Heart left ventricle (tissue), 16 donors: ENCODE measurements at regions not wholly inside any gene's neighbourhood (a gene's known extent, or its start where the extent isn't known, plus 50 kb on each side); places are given as distances from the start of the nearest gene placed in this dataset.

Experiments used
- ATAC-seq, 4 donors: fragments of 200-7000 bp; cut with Tn5 transposase; one replicate each; pipeline ENCODE4 v1.9.1; 2020 to 2022; ENCODE audit warnings: moderate library complexity in 4 of 4, mild to moderate bottlenecking in 3 of 4, moderate number of reproducible peaks in 1 of 4
- DNase-seq, 5 donors: peaks; one replicate each; pipeline ENCODE4 v3.0.0-alpha.2; 2020
- H3K27ac ChIP-seq, 12 donors: fragments of 200-600 bp; sonication (generic) in 4 of 12; one replicate each; pipeline versions ENCODE4 v1.5.0 to v1.8.0; 2016 to 2022; ENCODE audit warnings: mild to moderate bottlenecking in 2 of 12
- H3K27me3 ChIP-seq, 9 donors: fragments of 200-600 bp; sonication (generic) in 2 of 9; one replicate each; pipeline versions ENCODE4 v1.5.1 to v1.8.0; 2016 to 2022; ENCODE audit warnings: mild to moderate bottlenecking in 3 of 9
- H3K36me3 ChIP-seq, 9 donors: fragments of 200-600 bp; sonication (generic) in 2 of 9; one replicate each; pipeline versions ENCODE4 v1.5.0 to v1.8.0; 2018 to 2022; ENCODE audit warnings: mild to moderate bottlenecking in 2 of 9
- H3K4me1 ChIP-seq, 12 donors: fragments of 200-600 bp; sonication (generic) in 4 of 12; one replicate each; pipeline versions ENCODE4 v1.5.0 to v1.8.0; 2016 to 2022; ENCODE audit warnings: mild to moderate bottlenecking in 3 of 12
- H3K4me3 ChIP-seq, 12 donors: fragments of 200-600 bp; sonication (generic) in 4 of 12; one replicate each; pipeline versions ENCODE4 v1.5.0 to v1.8.0; 2017 to 2022; ENCODE audit warnings: mild to moderate bottlenecking in 9 of 12, moderate library complexity in 4 of 12
- H3K9me3 ChIP-seq, 12 donors: fragments of 200-600 bp; sonication (generic) in 4 of 12; one replicate each; pipeline versions ENCODE4 v1.5.0 to v1.8.0; 2016 to 2022; ENCODE audit warnings: mild to moderate bottlenecking in 1 of 12
- POLR2A ChIP-seq, 2 donors: fragments of 450-650 bp; IDR thresholded peaks; one replicate each; pipeline ENCODE4 v1.6.1; 2017; ENCODE audit warnings: antibody characterized with exemption in 2 of 2, mild to moderate bottlenecking in 2 of 2, moderate library complexity in 2 of 2
- WGBS, 4 donors: extraction: QIAGEN DNeasy Blood & Tissue Kit in 2 of 4; methylation state at CpG; one replicate each; pipeline versions ENCODE4 v1.1.5 to v1.1.7; 2013 to 2018; 5-methylcytosine and 5-hydroxymethylcytosine counted together
- intact Hi-C, 10 donors: fragments of 100-400 bp; cut with DNase I; formaldehyde crosslinking; loops; one replicate each; pipeline versions ENCODE4 v1.11.1 to v1.14.2; 2022
- TF ChIP-seq, protein P1 (sequence below), 12 donors: fragments of 200-600 bp; sonication (generic) in 4 of 12; IDR thresholded peaks; one replicate each; pipeline versions ENCODE4 v1.5.0 to v1.8.0; 2018 to 2022; ENCODE audit warnings: antibody characterized with exemption in 12 of 12, mild to moderate bottlenecking in 5 of 12
- donor health status: ischemic (EF 13 %, LVEDD 7.1; RV severe dilation, severe dysfunction).
- donor health status: healthy with polysubstance abuse.
- donor health status: DM: no; HTN: yes; CAD: no.
- donor health status: DM: no; HTN: no; CAD: no.
- donor health status: ischemic (EF 25% LVEDD 6.9; RV normal size, moderate dysfunction).
- donor health status: ischemic (EF 25% LVEDD 5.7; RV mildly dilated, moderate dysfunction).
- donor health status: healthy.
- donor health status: DM: yes; HTN: yes; CAD: no.
- donor health status: ischemic (EF 35%, LVEDD 5.7; RV mildly dilated, moderate dysfunction).
- donor health status: nonischemic (EF 11% LVEDD 7.7; RV severe dilation, severe dysfunction).
- donor health status: DM: yes; HTN: yes; CAD: no.
- donor health status: PGD.
- donor health status: ischemic (EF 29% LVEDD 5.4; RV normal size, mild dysfunction).
- donor health status: nonischemic (EF 23%, LVEDD 6.1; RV moderate dilation, normal function).

GRCh38 chr6:74334722-74335121, 638.7 kb downstream of the CD109 start:
- no peak for ATAC-seq
- no peaks in the 10 kb centered on the region for H3K27me3 ChIP-seq
- no peaks in the 10 kb centered on the region for H3K4me1 ChIP-seq
- no peak for DNase-seq
- no peaks in the 10 kb centered on the region for H3K36me3 ChIP-seq
- H3K27ac ChIP-seq: no peak overlapping the region
- 77 to 89% (median 84%) methylated on average over 2 of the region's 2 CpGs for WGBS, 4 donors
- H3K9me3 ChIP-seq: peaks cover 0 to 5% (median 0%) of the 10 kb centered on the region in 12 donors
- intact Hi-C loops: no loop called here
- TF ChIP-seq, protein P1, sequence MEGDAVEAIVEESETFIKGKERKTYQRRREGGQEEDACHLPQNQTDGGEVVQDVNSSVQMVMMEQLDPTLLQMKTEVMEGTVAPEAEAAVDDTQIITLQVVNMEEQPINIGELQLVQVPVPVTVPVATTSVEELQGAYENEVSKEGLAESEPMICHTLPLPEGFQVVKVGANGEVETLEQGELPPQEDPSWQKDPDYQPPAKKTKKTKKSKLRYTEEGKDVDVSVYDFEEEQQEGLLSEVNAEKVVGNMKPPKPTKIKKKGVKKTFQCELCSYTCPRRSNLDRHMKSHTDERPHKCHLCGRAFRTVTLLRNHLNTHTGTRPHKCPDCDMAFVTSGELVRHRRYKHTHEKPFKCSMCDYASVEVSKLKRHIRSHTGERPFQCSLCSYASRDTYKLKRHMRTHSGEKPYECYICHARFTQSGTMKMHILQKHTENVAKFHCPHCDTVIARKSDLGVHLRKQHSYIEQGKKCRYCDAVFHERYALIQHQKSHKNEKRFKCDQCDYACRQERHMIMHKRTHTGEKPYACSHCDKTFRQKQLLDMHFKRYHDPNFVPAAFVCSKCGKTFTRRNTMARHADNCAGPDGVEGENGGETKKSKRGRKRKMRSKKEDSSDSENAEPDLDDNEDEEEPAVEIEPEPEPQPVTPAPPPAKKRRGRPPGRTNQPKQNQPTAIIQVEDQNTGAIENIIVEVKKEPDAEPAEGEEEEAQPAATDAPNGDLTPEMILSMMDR (IDR thresholded peaks at IDR 0.05): no peak
- no peak overlapping the region for H3K4me3 ChIP-seq

GRCh38 chr6:74333406-74333805, 637.4 kb downstream of the CD109 start:
- ATAC-seq (no peak), DNase-seq (no peak)
- no peaks in the 10 kb centered on the region for H3K36me3 ChIP-seq
- TF ChIP-seq, protein P1 (IDR thresholded peaks at IDR 0.05): no peak
- TF ChIP-seq POLR2A (IDR thresholded peaks at IDR 0.05): no peak
- peaks cover 0 to 7% (median 0%) of the 10 kb centered on the region in 12 donors for H3K9me3 ChIP-seq
- no peak overlapping the region for H3K27ac ChIP-seq
- no peaks in the 10 kb centered on the region for H3K4me1 ChIP-seq
- no peaks in the 10 kb centered on the region for H3K27me3 ChIP-seq
- H3K4me3 ChIP-seq: no peak overlapping the region
- intact Hi-C loops: no loop called here

- no peak for DNase-seq
- TF ChIP-seq, protein P1 (IDR thresholded peaks at IDR 0.05): no peak
- TF ChIP-seq POLR2A (IDR thresholded peaks at IDR 0.05): no peak
- Histone ChIP-seq H3K36me3 (no peaks in the 10 kb centered on the region), H3K4me3 (no peak overlapping the region), H3K27ac (peak overlapping the region in 1 of 12 donors; percentile 31), H3K9me3 (no peaks in the 10 kb centered on the region), H3K27me3 (no peaks in the 10 kb centered on the region), H3K4me1 (peaks cover 0 to 3% (median 0%) of the 10 kb centered on the region in 12 donors)
- intact Hi-C loops: no loop called here
- ATAC-seq: no peak
Observed at GRCh38 chr6:74320715-74321114, 624.7 kb downstream of the CD109 start.

GRCh38 chr6:74320074-74320473, 624.1 kb downstream of the CD109 start:
- Histone ChIP-seq H3K4me3 (no peak overlapping the region), H3K9me3 (no peaks in the 10 kb centered on the region), H3K27ac (peak overlapping the region in 2 of 12 donors; percentile 27 to 31), H3K36me3 (no peaks in the 10 kb centered on the region), H3K27me3 (no peaks in the 10 kb centered on the region), H3K4me1 (peaks cover 0 to 3% (median 0%) of the 10 kb centered on the region in 12 donors)
- intact Hi-C loops: no loop called here
- ATAC-seq: no peak
- no peak for DNase-seq
- TF ChIP-seq, protein P1 (IDR thresholded peaks at IDR 0.05): no peak
- no peak for TF ChIP-seq POLR2A (IDR thresholded peaks at IDR 0.05)
